Testis (tissue), 2 donors: ENCODE measurements at regions not wholly inside any gene's neighbourhood (a gene's known extent, or its start where the extent isn't known, plus 50 kb on each side); places are given as distances from the start of the nearest gene placed in this dataset.

Experiments used
- CTCF ChIP-seq, 3 experiments: fragments of 450-650 bp in 2 of 3; fragments of 200-600 bp in 1 of 3; sonication (generic) in 1 of 3; IDR thresholded peaks; one replicate each; pipeline ENCODE4 v1.5.1; 2016 to 2019; ENCODE audit warnings: antibody characterized with exemption in 3 of 3, mild to moderate bottlenecking in 2 of 3, moderate library complexity in 1 of 3
- POLR2A ChIP-seq: fragments of 450-650 bp; IDR thresholded peaks from one replicate; pipeline ENCODE4 v1.6.1; 2017; ENCODE audit warnings: antibody characterized with exemption, mild to moderate bottlenecking, moderate library complexity

- TF ChIP-seq CTCF (IDR thresholded peaks at IDR 0.05) (no peak), POLR2A (no peak)
Observed at GRCh38 chr12:93128332-93128707, 199.2 kb upstream of the EEA1 start.
